ENCODE measurements at regions not wholly inside any gene's neighbourhood (a gene's known extent, or its start where the extent isn't known, plus 50 kb on each side); places are given as distances from the start of the nearest gene placed in this dataset.

DNA sequence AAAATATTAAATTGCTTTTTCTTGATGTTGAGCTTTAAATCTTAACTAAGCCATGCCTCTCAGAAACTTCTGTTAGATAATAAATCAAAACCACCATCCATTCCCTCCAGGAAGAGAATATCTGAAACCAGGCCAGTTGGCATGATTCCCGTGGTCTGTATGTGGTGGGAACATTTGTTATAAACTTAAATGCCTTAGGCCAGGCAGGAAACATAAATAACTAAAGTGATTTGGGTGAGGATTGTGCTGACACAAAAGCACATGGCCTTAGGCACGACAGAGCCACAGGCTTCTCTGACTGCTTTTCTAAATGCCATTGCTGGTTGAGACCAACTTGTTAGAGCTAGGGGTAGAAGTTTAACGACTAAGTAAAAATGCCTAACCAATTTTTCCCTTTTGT lies 255.9 kb downstream of the GABRG2 start:
- no peak for DNase-seq (ENCODE audit: low read depth, low spot score)

DNA sequence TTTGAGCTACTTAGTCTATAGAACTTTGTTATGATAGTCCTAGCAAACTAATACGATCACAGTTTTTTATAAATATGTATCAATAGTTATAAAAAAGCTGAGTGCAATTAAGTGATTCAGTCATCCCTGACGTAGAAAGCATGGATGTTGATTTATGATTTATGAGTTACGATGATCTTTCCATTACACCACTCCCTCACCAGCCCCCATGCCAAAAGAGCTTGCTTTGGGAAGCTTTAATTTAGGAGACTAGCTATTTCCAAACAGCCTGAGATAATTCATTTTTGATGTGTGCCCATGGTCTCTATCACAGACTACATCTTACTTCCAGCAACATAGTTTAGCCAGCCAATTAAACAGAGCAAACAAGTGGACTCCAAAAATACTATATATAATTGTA lies 256.8 kb downstream of the GABRG2 start:
- no peak for DNase-seq (ENCODE audit: low read depth, low spot score)

DNA sequence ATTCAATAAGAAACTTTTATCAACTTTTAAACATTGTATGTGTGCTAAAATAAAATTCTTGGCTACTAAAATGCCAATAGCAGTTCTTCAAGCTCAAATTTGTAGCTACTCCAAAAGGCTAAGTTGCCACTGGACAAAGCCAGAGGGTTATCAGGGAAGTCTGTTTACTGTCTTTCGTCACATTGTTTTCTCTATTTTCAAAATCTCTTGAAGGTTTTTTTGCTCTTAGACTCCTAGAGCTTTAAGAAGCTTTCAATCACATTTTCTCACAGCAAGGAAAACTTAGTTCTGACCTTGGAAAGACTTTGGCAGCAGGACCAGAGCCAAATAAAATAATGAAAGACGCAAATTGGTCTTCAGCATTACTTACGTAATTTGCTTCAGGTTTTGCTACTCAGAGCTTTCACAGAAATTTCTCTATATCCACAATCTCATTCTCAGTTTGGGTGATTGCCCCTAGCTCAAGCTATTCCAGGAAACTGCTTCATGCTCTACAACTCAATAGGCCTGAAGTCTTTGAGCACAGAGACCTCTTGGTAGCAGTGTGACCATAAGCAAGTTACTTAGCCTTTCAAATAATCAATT lies 257.7 kb downstream of the GABRG2 start:
- DNase-seq (ENCODE audit: low read depth, low spot score), result no peak

- DNase-seq (ENCODE audit: low read depth, low spot score), result no peak
These were observed 267.4 kb downstream of the GABRG2 start for GRCh38 chr5:162334944-162335343.

DNA sequence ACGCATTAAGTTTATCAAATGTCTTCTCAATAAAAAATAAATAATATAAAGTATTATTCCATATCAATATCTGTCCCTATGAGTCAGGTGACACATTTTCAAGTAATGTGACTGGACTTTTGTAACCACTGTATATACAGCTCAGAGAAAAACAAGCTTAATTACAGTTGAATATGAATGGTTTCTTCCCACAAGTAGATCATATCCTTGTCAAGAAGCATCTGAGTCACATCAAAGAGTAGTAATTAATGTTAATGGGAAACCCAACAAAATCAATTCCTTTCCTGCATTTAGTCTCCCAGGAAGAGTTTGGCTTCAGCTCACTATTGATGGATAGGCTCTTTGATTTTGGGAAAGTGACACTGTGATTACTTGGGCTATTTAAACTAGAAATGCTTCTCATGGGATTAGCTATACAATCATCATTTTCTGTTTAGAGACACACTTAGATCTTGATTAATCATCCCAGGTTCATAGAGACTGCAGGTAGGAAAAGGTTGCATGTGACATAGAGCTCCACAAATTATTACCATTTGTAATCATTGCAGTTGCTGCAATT lies 292.9 kb downstream of the GABRG2 start:
- DNase-seq (ENCODE audit: low read depth, low spot score), result no peak

GRCh38 chr5:162372256-162372655 lies 304.7 kb downstream of the GABRG2 start:
- no peak for DNase-seq (ENCODE audit: low read depth, low spot score)

DNA sequence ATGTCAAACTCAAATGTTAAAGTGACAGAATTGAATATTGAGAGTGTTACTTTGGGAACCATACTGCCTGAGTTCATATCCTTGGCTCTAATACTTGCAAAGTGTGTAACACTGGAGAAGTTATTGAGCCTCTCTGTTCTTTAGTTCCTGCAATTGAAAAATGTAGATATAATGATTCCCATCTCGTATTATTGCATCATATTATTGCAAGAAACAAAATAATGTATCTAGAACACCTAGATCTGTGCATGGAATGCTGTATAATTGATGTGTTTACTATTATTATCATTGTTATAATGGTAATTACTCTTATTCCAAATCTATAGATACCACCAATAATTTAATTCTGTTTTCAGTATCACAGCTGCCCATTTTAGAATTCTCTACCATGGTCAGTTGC lies 310.3 kb downstream of the GABRG2 start:
- no peak for DNase-seq (ENCODE audit: low read depth, low spot score)

DNA sequence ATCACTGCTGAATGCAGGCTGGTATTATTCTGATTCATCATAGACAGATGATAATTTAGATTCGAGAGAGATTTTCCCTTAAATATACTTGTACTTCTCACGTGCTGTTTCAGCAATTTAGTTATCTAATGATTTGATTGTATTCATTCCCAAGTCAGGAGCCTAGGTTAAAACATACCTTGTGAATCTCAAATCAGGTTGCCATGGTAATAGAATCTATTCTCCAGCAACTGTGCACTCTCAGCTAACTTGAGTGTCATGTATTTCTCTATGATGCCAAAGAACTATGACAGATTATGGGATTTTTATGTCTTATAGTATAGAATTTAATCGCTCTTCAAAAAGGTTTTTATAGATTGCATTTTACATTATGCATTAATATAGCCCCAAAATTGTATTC lies 315.3 kb downstream of the GABRG2 start:
- DNase-seq (ENCODE audit: low read depth, low spot score), result no peak

GRCh38 chr5:162384225-162384624 lies 316.7 kb downstream of the GABRG2 start:
- DNase-seq (ENCODE audit: low read depth, low spot score), result no peak

DNA sequence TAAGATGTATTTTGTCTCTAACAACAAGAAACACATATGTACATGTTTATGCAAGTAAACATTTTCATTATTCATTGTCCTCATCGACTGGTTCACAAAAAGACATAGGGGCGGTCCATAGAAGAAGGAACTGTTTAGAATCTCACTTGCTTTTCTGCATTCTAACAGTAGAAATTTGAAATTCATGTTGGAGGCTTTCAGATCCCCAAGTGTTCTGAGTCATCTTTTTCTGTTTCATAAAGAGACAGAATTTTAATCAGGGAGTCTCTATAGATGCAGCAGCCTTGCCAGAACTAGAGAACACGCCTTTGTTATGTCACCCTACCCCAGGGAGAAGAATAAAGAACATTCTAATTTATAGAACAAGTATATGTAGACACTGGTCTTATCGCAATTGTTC lies 324.3 kb downstream of the GABRG2 start:
- no peak for DNase-seq (ENCODE audit: low read depth, low spot score)

GRCh38 chr5:162392336-162392735 lies 324.8 kb downstream of the GABRG2 start:
- no peak for DNase-seq (ENCODE audit: low read depth, low spot score)

DNA sequence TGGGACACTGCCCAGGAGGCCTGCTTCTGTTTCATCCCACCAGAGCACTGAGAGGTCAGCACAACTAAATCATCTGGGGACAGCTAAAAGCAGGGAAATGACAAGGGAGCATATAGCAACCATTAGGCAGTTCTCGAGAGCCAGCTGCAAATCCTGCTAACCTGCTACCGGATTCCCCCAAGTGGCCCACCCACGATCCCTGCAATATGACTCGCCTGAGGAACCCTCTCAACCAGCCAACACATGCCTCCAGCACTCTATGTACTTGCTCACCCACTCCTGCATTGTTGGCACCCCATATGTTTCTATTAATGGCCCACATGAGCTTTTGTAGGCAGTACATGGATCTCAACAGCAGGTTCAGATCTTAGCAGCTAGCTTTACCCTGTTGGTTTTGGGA lies 326.0 kb downstream of the GABRG2 start:
- no peak for DNase-seq (ENCODE audit: low read depth, low spot score)

GRCh38 chr5:162407614-162408013 lies 340.0 kb downstream of the GABRG2 start:
- no peak for DNase-seq (ENCODE audit: low read depth, low spot score)

DNA sequence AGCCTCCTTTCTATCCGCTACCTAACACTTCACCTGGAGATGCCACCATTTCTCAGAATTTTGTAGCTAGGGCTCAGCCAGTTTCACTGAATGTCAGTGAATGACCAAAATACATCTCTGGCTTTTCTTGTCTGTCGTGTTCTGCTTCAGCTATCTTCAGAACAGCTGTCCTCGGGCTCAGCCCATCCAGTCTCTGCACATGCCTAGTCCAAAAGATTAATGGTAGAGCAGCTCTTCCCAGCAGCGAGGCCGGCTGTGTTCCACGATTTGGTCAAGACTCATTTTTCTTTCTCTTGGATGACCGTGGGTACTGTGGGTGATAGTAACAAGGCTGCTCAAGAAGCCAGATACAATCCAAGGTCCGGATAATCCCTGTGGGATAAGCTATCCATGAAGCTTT lies 342.8 kb downstream of the GABRG2 start:
- DNase-seq (ENCODE audit: low read depth, low spot score), result no peak

GRCh38 chr5:162429142-162429541 lies 361.6 kb downstream of the GABRG2 start:
- DNase-seq (ENCODE audit: low read depth, low spot score), result no peak

GRCh38 chr5:162434281-162434680 lies 366.7 kb downstream of the GABRG2 start:
- no peak for DNase-seq (ENCODE audit: low read depth, low spot score)

DNA sequence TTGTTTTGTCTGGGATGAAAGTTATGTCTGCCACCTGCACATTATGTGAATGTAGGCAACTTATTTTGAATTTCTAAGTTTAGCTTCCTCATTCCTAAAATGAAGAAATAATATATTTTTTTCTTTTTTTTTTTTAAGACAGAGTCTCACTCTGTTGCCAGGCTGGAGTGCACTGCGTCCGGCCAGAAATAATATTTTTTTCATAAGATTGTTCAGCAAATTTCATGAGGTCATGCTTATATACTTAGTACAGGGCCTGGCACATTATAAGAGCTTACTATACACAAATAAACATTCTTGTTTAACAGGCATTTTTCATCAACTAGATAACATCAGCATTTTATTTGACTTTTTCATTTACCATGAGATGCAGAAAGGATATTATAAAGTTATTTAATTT lies 368.5 kb downstream of the GABRG2 start:
- no peak for DNase-seq (ENCODE audit: low read depth, low spot score)

DNA sequence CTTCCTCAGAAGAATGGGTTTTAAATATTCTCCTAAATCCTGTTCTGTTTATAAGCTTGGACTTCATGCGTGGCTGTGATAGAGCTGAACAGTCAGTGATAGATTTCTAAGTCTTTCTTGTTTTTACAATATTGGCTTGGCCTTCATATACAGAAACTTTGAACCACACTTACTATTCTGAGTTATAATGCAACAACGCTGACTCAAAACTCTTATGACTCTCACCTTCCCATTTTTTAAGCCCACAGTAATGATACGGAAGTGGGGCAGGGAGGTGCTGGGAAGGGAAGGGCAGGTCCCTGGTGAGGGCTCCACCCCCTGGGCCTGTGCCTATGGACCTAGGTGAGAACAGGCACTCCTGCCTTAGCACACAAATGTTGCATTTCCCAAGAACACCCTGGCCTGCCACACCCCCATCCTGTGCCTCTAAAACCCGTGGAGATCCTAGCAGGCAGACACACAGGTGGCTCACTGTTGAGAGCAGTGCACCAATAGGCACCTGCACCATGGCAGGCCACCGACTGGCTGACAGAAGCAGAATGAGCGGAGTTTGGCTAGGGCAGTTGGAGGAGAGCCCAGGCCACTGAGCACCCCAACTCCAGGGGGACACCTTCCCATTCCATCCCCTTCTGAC lies 376.7 kb downstream of the GABRG2 start:
- DNase-seq (ENCODE audit: low read depth, low spot score), result no peak

DNA sequence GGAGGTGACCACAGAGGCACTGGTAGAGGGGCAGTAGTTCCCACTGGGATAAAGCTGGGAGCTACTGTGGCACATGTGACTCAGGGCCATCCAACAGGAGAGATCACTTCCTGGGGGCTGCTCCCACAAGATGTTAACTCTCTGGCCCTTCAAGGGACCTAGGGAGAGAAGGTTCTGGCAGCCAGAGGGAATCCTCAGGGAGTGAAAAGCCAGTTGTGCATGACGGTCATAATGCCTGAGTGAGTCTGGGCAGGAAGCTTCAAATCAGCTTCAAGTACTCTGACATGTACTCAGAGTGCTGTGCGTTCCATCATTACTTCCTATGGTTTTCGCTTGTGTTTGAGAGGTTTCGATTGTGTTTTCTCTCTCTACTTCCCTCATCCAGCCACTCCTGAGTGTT lies 388.5 kb downstream of the GABRG2 start:
- no peak for DNase-seq (ENCODE audit: low read depth, low spot score)

- no peak for DNase-seq (ENCODE audit: low read depth, low spot score)
These were observed 398.4 kb downstream of the GABRG2 start for GRCh38 chr5:162466011-162466410.

- no peak for DNase-seq (ENCODE audit: low read depth, low spot score)
These were observed 405.6 kb downstream of the GABRG2 start for GRCh38 chr5:162473041-162473714.

- no peak for DNase-seq (ENCODE audit: low read depth, low spot score)
These were observed 406.7 kb downstream of the GABRG2 start for GRCh38 chr5:162474239-162474638.

GRCh38 chr5:162484095-162484494 lies 416.5 kb downstream of the GABRG2 start:
- DNase-seq (ENCODE audit: low read depth, low spot score), result no peak

Measured in brain pericyte (primary cell).